NCI-H460 (cell line): ENCODE measurements at regions not wholly inside any gene's neighbourhood (a gene's known extent, or its start where the extent isn't known, plus 50 kb on each side); places are given as distances from the start of the nearest gene placed in this dataset.
A peak's percentile ranks its signal among the peaks of the same experiment; 100 is the strongest.
"Not testable (repeated sequence)": the region's sequence is repeated elsewhere in the genome, so short reads cannot be mapped to it uniquely, and the experiment has no call there.

Experiments
- DNase-seq: peaks from one replicate; pipeline ENCODE4 v3.0.0-alpha.2; 2016; ENCODE audit warnings: low read depth; ENCODE audit errors: extremely low read depth

DNA sequence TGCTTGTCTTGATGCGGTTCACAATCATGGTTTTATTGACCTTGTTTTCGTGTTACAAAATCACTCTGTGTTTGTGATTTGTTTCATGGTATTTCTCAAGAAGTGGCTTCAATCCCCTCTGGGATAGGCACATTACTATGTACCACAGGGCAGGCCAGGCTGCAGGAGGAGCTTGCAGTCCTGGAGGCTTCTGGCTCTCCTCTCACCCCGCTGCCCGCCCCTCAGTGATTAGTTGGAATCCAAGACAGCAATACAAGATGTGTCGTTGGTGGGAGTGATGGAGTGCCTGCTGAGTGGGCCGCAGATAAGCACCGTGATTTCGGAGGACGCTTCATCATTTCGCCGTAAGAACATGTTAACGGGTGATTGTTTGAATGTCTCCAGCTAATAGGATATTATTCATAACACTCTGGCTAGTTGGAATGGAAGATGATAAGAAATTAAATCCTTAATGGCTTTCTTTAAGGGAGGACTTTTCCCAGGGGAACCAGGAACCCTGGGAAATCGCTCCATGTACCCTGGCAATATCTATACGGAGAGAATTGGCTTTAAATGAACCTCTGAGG, 384.4 kb downstream of the MIAT start:
- no peak for DNase-seq

DNA sequence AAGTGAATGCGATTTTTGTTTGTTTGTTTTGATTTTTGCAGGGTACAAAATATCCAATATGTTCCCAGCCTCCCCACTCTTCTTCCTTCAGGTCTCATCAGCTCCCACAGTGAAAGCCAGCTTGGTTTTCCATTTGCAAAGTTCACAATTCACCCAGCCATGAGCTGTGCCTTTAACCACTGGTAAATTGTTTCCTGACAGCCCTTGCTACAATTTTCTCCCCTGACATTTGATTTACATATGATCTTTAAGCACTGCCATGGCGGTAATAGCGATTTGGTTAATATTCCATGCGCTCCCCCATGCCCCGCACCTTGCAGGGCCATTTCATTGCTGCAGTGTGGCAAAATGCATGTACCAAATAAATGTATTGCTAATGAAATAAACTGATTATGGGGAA, 385.9 kb downstream of the MIAT start:
- no peak for DNase-seq

DNA sequence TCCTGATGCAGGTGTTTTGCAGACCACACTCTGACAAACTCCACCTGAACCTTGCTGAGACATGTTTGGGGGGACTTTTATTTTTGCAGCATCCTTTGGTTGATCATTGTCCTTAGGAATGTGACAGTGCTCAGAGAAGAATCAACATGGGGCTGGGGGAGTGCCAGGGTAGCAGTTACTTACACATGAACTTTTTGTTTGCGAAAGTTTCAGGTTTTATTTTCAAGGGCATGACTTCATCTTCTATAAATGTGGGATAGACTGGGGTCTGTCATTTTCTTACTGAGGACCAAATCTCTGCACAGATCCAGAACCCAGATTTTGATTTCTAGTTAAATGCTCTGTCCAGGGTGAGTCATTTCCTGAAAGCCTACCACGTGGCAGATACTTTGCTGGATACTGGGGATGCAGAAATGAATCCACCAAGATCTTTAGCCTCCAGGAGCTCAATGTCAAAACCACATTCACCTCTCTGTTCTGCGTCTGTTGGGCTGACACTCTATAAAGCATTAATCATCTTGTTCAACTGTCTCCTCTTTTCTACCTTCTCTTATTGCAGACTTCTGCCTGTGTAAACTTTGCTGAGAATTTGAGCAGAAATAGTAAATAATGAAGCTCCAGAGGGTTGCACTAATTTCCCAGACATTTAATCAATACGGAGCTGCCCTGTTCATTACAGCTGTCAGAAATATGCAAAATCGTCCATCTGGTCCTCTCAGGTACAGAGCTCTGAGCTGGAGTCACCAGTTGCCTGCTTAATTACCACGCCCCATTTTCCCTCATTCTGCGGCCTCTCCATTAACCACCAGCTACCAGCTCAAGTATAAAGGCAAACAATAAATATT, 387.9 kb downstream of the MIAT start:
- peak; percentile 1 for DNase-seq

DNA sequence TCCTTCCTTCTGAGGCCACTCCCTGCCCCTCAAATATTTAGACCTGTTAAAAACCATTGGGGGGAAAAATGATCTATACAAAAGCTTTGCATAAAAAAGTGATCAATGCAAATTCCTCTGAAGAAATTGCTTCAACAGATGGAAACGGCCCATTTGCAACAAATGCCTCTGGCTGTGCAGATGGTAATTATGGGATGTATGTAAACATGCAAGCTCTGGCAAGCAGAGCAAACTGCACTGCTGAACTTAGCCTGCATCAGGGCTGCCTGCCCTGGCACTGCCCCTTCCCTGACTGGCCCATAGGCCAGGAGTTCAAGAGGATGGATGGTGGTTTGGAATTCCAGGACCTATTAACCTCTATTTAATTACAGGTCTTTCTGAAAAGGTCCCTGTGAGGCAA, 388.7 kb downstream of the MIAT start:
- DNase-seq = no peak

DNA sequence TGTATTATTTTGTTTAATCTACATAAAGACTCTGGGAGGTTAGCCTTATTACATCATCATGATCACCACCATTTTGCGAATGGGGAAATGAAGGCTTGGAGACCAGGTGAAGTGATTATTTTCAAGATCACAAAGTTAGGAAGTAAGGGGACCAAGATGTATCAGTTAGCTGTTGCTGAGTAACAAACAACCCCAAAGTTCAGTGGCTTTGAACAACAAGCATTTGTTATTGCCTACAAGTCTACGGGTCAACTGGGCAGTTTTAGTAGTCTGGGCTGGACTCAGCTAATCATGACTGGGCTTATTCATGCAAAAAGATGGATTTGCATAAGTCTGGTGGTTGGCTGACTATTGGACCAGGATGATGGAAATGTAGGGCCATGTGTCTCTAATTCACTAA, 389.2 kb downstream of the MIAT start:
- no peak for DNase-seq

DNA sequence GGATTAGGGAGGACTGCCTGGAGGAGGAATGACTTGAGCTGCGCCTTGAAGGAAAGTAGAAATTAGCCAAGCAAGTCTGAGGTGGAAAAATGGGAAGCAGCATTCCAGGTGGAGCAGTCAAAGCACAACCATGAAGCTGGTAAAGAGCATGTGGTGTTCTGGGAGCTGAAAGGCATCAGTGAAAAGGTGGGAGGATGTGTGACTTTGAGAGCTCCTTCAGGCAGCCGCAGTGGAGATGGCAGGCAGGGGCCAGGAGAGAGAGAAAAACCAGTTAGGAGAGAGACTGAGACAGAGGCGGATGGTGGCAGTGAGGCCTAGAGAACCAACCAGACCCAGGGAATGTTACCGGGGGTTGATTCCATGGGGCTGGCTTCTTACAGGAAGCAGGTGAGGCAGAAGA, 393.4 kb downstream of the MIAT start:
- DNase-seq = no peak

DNA sequence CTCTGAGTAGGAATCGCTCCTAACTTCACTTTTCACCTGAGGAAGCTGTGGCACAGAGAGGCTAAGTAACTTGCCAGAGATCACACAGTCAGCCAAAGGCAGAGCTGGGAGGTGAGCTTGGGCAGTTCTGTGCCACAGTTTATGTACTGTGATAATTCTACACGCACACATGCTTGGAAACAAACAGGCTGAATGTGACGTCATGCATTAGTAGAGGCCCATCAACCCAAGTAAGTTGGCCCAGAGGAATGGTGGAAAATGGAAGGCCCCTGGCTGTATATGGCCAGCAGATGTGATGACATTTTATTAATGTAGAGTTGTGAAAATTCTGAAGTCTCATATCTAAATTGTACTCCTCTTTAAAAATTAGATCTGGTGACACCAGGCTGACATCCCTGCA, 394.0 kb downstream of the MIAT start:
- no peak for DNase-seq

DNA sequence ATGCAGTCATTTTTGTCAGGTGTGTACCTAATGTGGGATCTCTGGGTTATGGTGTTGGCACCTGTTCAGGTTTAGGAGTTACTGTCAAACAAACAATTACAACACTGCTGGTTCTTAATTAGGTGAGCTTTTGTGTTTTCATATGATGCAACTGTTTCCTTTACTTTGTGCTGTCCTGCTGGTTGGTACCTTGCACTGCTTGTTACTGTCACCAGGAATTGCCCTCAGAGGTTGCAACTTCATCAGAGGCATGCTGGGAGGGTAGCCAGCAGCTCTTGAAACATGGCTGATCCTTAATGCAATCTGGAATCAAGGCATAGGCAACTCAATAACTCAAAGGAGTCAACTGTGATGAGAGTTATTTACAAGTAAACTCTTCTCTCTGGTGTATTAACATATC, 400.3 kb downstream of the MIAT start:
- no peak for DNase-seq

DNA sequence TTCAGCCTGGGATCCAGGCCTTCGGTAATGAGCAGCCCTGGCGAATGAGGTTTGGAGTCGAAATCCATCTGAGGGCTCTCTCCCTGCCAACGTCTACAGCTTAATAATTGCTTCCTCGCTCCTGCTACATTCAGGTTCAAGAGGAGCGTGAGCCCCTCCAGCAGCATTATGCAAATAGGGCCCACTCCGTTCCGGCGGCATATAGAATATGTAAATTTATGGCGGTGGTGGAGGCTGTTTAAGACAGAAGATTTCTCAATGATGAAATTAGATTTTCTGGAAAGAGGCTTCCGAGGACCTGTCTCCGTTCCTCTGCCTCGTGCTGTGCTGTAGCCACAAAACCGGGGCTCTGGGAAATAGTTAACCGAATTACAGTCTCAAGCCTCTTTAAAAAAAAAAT, 402.8 kb downstream of the MIAT start:
- DNase-seq = no peak

DNA sequence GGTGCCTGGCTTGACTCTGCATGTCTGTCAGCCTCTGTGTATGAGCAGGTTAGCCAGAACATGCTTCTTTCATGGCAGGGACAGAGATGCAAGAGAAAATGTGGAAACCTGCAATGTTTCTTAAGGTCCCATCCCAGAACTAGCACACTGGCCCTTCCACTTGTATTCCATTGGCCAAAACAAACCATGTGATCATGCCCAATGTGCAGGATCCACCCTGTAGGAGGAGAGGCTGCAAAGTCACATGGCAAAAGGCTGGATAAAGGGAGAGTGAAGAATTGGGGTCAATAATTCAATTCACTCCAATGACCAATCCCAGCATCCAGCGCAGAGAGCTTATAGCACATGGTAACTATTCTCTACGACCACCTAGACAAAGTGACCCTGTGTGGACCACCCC, 405.5 kb downstream of the MIAT start:
- no peak for DNase-seq

DNA sequence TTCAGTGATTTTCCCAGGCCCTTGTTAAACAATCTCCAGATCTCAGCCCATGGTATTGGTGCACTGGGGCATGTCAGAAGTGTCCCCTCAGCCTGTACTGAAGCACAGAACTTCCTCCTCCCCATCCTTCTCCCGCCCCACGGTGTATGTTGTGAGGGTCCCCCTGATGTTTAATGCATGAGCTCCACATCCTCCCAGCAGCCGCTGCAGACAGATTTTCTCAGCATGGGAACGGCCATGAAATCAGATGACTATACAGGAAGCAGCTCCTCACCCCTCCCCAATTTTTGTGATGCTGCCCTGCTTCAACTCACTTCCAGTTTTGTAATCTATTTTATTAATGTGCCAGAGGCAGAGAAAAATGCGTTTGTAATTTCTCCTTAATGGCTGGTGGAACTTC, 406.0 kb downstream of the MIAT start:
- DNase-seq = no peak

DNA sequence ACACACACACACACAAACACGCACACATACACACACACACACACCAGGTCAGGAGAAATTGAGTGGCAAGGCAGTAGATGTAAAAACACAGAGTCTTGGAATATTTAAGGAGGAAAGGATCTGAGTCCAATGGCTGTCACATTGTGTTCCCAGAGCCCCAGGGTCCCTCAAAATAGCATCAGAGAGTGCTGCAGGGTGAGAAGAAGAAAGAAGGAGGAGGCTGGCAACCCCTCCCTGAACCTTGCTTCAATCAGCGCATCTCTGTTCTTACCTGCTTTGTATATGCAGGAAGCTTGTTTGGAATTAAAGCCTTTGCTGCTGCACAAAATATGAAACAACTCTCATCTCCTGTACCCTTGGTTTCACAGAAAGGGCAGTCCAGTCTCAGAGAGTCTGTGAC, 406.5 kb downstream of the MIAT start:
- no peak for DNase-seq

DNA sequence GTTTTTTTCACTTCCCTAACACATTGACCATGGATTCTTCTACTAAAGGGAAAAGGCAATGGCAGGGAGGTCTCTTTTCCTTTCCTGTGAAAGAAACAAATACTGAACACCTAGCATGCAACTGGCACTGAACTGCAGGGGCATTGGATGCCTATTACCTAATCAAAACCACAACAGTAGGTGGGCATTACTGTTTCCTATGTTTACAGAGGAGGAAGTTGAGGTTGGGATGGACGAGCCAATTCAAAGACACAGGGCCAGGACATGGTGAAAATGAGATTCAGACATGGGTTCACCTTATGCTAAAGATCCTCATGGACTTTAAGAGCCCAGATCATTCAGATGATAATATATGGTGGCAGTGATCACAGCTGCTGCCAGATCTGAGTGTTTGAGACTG, 407.0 kb downstream of the MIAT start:
- DNase-seq = no peak

DNA sequence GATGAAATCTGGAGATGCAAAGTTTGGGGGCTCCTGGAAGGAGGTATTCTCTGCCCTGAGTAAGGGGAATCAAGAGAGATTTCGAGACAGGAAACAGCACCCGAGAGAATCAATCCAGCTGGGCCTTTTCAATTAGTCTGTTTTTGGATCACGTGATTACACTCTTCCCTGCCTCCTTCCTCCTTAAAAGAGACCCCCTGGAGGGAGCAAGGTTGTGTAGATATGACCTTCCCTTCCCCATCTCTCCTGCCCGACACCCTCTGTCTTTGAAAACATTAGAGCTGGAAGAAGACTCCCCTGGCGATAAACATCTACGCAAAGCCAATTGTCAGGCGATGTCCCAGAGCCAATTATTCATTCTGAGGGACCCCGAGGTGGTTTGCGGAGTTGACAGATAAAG, 407.9 kb downstream of the MIAT start:
- DNase-seq = no peak

DNA sequence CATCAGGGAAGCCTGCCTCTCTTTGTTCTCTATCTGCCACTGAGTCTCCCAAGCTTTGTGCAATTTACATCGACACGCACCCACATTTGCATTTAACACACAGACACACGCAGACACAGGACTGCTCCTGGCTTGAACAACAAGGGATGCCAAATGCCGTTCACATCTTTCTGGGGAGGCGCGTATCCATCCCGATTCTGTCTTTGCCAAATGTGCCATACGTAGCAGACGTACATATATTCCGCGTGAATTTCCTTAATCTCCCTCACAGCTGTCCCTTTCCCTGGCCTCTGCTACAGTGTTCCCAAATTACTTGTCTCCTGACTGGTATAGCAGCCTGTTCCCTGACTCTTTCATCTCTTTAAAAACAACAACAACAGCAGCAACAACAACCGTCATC, 409.5 kb downstream of the MIAT start:
- DNase-seq = no peak

DNA sequence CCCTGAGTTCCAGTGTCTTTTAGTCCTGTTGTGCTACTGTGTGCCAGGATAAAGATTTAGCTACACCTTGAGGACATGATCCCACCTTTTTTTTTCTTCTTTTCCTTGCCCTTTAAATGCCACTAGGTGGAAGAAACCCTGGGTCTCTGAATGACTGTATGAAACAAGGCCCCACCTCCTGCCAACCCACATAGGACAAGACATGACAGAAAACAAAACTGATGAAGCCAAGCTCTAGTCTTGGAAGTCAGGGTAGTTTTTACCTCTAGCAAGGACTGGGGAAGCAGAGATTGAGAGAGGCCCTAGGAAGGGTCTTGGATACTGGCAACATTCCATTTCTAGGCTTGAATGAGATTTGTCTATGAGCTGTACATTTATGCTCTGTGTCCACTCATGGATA, 410.7 kb downstream of the MIAT start:
- no peak for DNase-seq

DNA sequence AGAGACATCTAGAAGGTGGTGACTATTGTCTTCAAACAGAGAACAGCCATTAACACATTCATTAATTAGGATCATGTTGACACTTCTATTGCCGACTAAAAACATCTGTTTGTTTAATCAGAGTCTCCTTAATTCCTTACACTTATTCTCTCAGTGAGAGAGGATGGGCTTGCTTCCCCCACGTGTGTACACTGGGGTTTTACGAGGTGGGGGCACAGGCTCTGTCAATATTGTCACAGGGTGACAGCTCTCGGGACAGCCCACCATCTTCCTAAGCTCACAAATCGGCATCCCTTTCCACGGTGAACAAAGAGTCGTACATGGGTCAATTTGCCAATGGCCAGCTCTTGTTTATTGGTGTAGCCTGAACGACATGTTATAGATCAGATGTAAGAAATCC, 413.2 kb downstream of the MIAT start:
- no peak for DNase-seq

DNA sequence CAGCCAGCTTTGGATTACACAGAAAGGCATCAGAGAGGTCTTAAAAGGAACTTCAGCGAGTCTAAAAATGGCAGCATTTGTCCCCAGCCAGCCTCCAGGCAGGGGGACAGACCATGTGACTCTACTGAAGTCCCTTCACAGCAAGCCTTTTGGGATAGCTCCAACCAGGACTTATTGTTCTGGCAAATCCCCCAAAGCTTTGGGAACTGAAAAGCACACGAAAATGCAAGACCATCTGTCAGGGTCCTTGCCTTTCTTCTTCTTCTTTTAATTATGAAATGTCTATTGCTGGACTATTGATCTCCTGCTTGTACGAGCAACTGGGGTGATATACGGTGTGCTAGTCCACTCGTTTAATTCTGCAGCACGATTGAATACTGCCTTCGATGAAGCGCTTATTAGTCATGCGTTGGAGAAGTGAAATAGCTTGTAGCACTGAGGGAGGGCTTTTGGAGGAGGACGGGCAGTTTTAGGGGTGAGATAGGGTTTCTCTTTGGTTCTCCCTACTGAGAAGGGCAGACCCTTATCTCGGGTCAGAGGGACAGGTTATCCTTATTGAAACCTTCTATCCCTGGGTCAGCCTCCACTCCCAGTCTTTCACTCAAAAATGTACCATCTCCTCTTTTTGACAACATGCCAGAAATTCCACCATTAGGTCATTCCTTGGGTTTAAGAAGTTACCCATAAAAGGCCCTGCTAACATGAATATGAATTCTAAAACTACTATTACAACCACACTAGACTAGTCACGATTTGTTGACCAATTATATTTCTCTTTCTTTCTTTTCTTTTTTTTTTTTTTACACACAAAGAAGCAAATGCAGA, 416.4 kb downstream of the MIAT start:
- no peak for DNase-seq

DNA sequence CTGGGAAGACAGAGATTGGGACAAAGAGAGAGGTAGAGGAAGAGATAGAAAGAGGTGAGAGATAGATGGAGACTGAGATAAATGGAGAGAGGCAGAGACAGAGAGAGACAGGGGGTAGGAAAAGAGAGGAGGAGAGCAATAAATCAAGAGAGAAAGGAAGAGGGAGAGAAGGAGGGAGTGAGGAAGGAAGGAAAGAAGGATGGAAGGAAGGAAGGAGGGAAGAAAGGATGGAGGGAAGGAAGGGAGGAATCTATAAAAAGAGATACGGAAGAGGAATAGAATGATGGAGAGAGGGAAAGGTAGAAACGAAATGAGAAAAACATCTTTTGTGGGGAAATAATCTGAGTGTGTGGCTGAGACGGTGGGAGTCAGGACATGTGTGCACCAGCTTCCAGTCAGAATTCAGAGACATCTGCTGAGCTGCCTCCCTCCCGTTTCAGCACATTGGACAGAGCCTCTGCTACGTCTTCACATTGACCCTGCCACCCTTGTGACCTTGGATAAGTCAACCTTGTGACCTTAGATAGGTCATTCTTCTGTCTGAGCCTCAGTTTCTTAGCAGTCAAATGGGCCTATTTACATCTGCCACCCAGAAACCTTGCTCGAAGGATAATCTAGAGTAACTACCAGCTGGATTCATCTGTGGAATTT, 417.8 kb downstream of the MIAT start:
- no peak for DNase-seq

DNA sequence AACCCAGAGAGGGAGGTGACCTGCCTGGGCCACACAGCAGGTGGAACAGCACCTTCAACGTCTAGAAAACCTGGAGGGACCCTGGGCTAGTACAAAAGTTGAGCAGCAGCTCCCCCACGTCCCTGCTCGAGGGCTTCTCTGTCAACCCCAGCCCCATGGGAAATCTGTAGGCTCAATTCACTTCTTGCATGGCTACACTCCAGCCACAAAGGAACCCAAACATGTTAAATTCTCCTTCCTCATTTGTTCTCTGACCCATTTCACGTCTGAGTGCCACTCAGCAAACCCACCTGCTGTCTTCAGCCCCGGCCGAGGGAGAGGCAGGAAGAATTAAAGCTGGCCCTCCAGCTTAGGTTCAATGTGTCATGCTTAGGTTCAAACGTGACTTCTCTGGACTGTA, 418.5 kb downstream of the MIAT start:
- DNase-seq = no peak

DNA sequence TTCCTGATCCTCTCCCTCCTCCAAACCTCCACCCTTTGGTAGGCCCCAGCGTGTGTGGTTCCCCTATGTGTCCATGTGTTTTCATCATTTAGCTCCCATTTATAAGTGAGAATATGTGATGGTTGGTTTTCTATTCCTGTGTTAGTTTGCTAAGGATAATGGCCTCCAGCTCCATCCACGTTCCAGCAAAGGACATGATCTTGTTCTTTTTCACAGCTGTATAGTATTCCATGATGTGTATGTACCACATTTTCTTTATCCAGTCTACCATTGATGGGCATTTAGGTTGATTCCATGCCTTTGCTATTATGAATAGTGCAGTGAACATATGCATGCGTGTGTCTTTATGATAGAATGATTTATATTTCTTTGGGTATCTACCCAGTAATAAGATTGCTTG, 420.7 kb downstream of the MIAT start:
- DNase-seq = not testable (repeated sequence)
